Islet of Langerhans (tissue), 1 donor: ENCODE measurements at regions not wholly inside any gene's neighbourhood (a gene's known extent, or its start where the extent isn't known, plus 50 kb on each side); places are given as distances from the start of the nearest gene placed in this dataset.
A peak's percentile ranks its signal among the peaks of the same experiment; 100 is the strongest.

Experiments used
- FAIRE-seq: peaks from one replicate; lab custom pipeline; 2011; peaks lifted over from hg19 to GRCh38; lab: Jason Lieb, UNC

- no peak for FAIRE-seq
Observed at GRCh38 chr18:39958876-39959275, 1996.2 kb upstream of the PIK3C3 start.

- no peak for FAIRE-seq
Observed at GRCh38 chr18:39952816-39953215, 2002.2 kb upstream of the PIK3C3 start.

GRCh38 chr18:39951142-39951720 is 2003.8 kb upstream of the PIK3C3 start:
- FAIRE-seq, result peak; percentile 9

GRCh38 chr18:39946623-39947061 is 2008.4 kb upstream of the PIK3C3 start:
- peak; percentile 98 for FAIRE-seq

- FAIRE-seq, result no peak
Observed at GRCh38 chr18:39945076-39945475, 2010.0 kb upstream of the PIK3C3 start.

- FAIRE-seq, result no peak
Observed at GRCh38 chr18:39942702-39943101, 2012.3 kb upstream of the PIK3C3 start.

- FAIRE-seq, result no peak
Observed at GRCh38 chr18:39938676-39939608, 2016.1 kb upstream of the PIK3C3 start.

GRCh38 chr18:39935598-39935997 is 2019.4 kb upstream of the PIK3C3 start:
- no peak for FAIRE-seq

GRCh38 chr18:39918847-39919246 is 2036.2 kb upstream of the PIK3C3 start:
- no peak for FAIRE-seq

GRCh38 chr18:39913672-39914366 is 2041.2 kb upstream of the PIK3C3 start:
- FAIRE-seq, result no peak

GRCh38 chr18:39911716-39912115 is 2043.3 kb upstream of the PIK3C3 start:
- no peak for FAIRE-seq

GRCh38 chr18:39909706-39910105 is 2045.3 kb upstream of the PIK3C3 start:
- no peak for FAIRE-seq

- FAIRE-seq, result no peak
Observed at GRCh38 chr18:39886136-39886535, 2068.9 kb upstream of the PIK3C3 start.

- FAIRE-seq, result no peak
Observed at GRCh38 chr18:39872651-39873050, 2082.4 kb upstream of the PIK3C3 start.

GRCh38 chr18:39871961-39872360 is 2083.1 kb upstream of the PIK3C3 start:
- no peak for FAIRE-seq

GRCh38 chr18:39870591-39870990 is 2084.4 kb upstream of the PIK3C3 start:
- FAIRE-seq, result peak; percentile 58

- no peak for FAIRE-seq
Observed at GRCh38 chr18:39863916-39864315, 2091.1 kb upstream of the PIK3C3 start.

- FAIRE-seq, result no peak
Observed at GRCh38 chr18:39862341-39862740, 2092.7 kb upstream of the PIK3C3 start.

GRCh38 chr18:39854291-39854690 is 2100.7 kb upstream of the PIK3C3 start:
- FAIRE-seq, result no peak

- FAIRE-seq, result no peak
Observed at GRCh38 chr18:39846265-39846664, 2108.8 kb upstream of the PIK3C3 start.

GRCh38 chr18:39845631-39846030 is 2109.4 kb upstream of the PIK3C3 start:
- FAIRE-seq, result no peak

- no peak for FAIRE-seq
Observed at GRCh38 chr18:39845106-39845505, 2109.9 kb upstream of the PIK3C3 start.

GRCh38 chr18:39843546-39843945 is 2111.5 kb upstream of the PIK3C3 start:
- FAIRE-seq, result no peak
